ENCODE measurements at regions not wholly inside any gene's neighbourhood (a gene's known extent, or its start where the extent isn't known, plus 50 kb on each side); places are given as distances from the start of the nearest gene placed in this dataset.

GRCh38 chr4:14247767-14248166, 620.2 kb upstream of the BOD1L1 start:
- Mint-ChIP-seq H3K27ac (no peak overlapping the region), H3K9me3 (peaks cover 6 to 7% of the 10 kb centered on the region in 2 donors), H3K27me3 (no peaks in the 10 kb centered on the region), H3K4me1 (peaks cover 2 to 6% of the 10 kb centered on the region in 2 donors), H3K36me3 (peaks cover 0 to under 1% of the 10 kb centered on the region in 2 donors), H3K4me3 (no peak overlapping the region)
- no peak for DNase-seq
- no peak for ATAC-seq (replicated peaks)

- DNase-seq = no peak
- peaks cover 3 to 4% of the 10 kb centered on the region in 2 donors for H3K9me3 Mint-ChIP-seq
Measured at GRCh38 chr4:14249226-14249625, 621.7 kb upstream of the BOD1L1 start.

GRCh38 chr4:14254252-14254651, 626.7 kb upstream of the BOD1L1 start:
- Mint-ChIP-seq H3K27ac (no peak overlapping the region), H3K9me3 (peaks cover 3 to 4% of the 10 kb centered on the region in 2 donors), H3K4me1 (no peaks in the 10 kb centered on the region), H3K36me3 (peaks cover 0 to 2% of the 10 kb centered on the region in 2 donors), H3K4me3 (no peak overlapping the region), H3K27me3 (no peaks in the 10 kb centered on the region)
- ATAC-seq (replicated peaks) (peak; percentile 67 to 78), DNase-seq (peak; percentile 16)

More at GRCh38 chr4:14249226-14249625, 621.7 kb upstream of the BOD1L1 start:
- Mint-ChIP-seq H3K27ac (no peak overlapping the region), H3K4me3 (no peak overlapping the region), H3K27me3 (no peaks in the 10 kb centered on the region), H3K36me3 (peaks cover 0 to 2% of the 10 kb centered on the region in 2 donors), H3K4me1 (peaks cover 0 to under 1% of the 10 kb centered on the region in 2 donors)
- no peak for ATAC-seq (replicated peaks)

GRCh38 chr4:14254926-14255325, 627.4 kb upstream of the BOD1L1 start:
- ATAC-seq (replicated peaks) = no peak
- H3K27me3 Mint-ChIP-seq = no peaks in the 10 kb centered on the region

GRCh38 chr4:14257903-14258302, 630.4 kb upstream of the BOD1L1 start:
- Mint-ChIP-seq H3K4me1 (peaks cover 2 to 9% of the 10 kb centered on the region in 2 donors), H3K9me3 (peaks cover under 1 to 2% of the 10 kb centered on the region in 2 donors), H3K4me3 (no peak overlapping the region), H3K27me3 (no peaks in the 10 kb centered on the region), H3K27ac (no peak overlapping the region), H3K36me3 (peaks cover 0 to under 1% of the 10 kb centered on the region in 2 donors)
- ATAC-seq (replicated peaks) = no peak
- DNase-seq = no peak

More at GRCh38 chr4:14254926-14255325, 627.4 kb upstream of the BOD1L1 start:
- no peak for DNase-seq
- H3K9me3 Mint-ChIP-seq = peaks cover 3 to 4% of the 10 kb centered on the region in 2 donors
- H3K4me1 Mint-ChIP-seq = no peaks in the 10 kb centered on the region
- H3K4me3 Mint-ChIP-seq = no peak overlapping the region
- peaks cover 0 to 2% of the 10 kb centered on the region in 2 donors for H3K36me3 Mint-ChIP-seq
- H3K27ac Mint-ChIP-seq = no peak overlapping the region

GRCh38 chr4:14259936-14260335, 632.4 kb upstream of the BOD1L1 start:
- no peak overlapping the region for H3K27ac Mint-ChIP-seq
- H3K9me3 Mint-ChIP-seq = peaks cover 0 to 1% of the 10 kb centered on the region in 2 donors
- H3K4me1 Mint-ChIP-seq = peaks cover 2 to 9% of the 10 kb centered on the region in 2 donors
- no peak overlapping the region for H3K4me3 Mint-ChIP-seq
- H3K36me3 Mint-ChIP-seq = no peaks in the 10 kb centered on the region
- no peaks in the 10 kb centered on the region for H3K27me3 Mint-ChIP-seq
- DNase-seq (no peak), ATAC-seq (replicated peaks) (no peak)

- Mint-ChIP-seq H3K27ac (no peak overlapping the region), H3K4me1 (peaks cover 2 to 9% of the 10 kb centered on the region in 2 donors), H3K27me3 (no peaks in the 10 kb centered on the region), H3K9me3 (peaks cover 0 to 1% of the 10 kb centered on the region in 2 donors), H3K36me3 (no peaks in the 10 kb centered on the region), H3K4me3 (no peak overlapping the region)
- DNase-seq (no peak), ATAC-seq (replicated peaks) (no peak)
Measured at GRCh38 chr4:14260591-14260990, 633.1 kb upstream of the BOD1L1 start.

GRCh38 chr4:14262221-14262620, 634.7 kb upstream of the BOD1L1 start:
- ATAC-seq (replicated peaks) = no peak
- DNase-seq = no peak
- H3K27me3 Mint-ChIP-seq = no peaks in the 10 kb centered on the region
- no peak overlapping the region for H3K4me3 Mint-ChIP-seq
- no peak overlapping the region for H3K27ac Mint-ChIP-seq
- H3K36me3 Mint-ChIP-seq = no peaks in the 10 kb centered on the region
- peaks cover 0 to 1% of the 10 kb centered on the region in 2 donors for H3K9me3 Mint-ChIP-seq
- H3K4me1 Mint-ChIP-seq = peaks cover 2 to 9% of the 10 kb centered on the region in 2 donors

GRCh38 chr4:14264437-14264836, 636.9 kb upstream of the BOD1L1 start:
- Mint-ChIP-seq H3K27ac (no peak overlapping the region), H3K27me3 (no peaks in the 10 kb centered on the region), H3K9me3 (peaks cover 0 to 1% of the 10 kb centered on the region in 2 donors), H3K4me3 (no peak overlapping the region), H3K4me1 (peaks cover 2 to 9% of the 10 kb centered on the region in 2 donors), H3K36me3 (no peaks in the 10 kb centered on the region)
- ATAC-seq (replicated peaks) (no peak), DNase-seq (no peak)

GRCh38 chr4:14265651-14266050, 638.1 kb upstream of the BOD1L1 start:
- Mint-ChIP-seq H3K9me3 (peaks cover 0 to 1% of the 10 kb centered on the region in 2 donors), H3K27ac (no peak overlapping the region), H3K4me1 (peaks cover 9 to 20% of the 10 kb centered on the region in 2 donors), H3K27me3 (no peaks in the 10 kb centered on the region), H3K4me3 (no peak overlapping the region), H3K36me3 (no peaks in the 10 kb centered on the region)
- no peak for ATAC-seq (replicated peaks)
- DNase-seq = no peak

GRCh38 chr4:14267373-14268060, 640.0 kb upstream of the BOD1L1 start:
- ATAC-seq (replicated peaks) = no peak
- peaks cover 16 to 22% of the 10 kb centered on the region in 2 donors for H3K4me1 Mint-ChIP-seq

GRCh38 chr4:14269824-14270223, 642.3 kb upstream of the BOD1L1 start:
- Mint-ChIP-seq H3K27ac (no peak overlapping the region), H3K4me1 (peaks cover 16 to 22% of the 10 kb centered on the region in 2 donors)
- peak; percentile 46 for DNase-seq

More at GRCh38 chr4:14267373-14268060, 640.0 kb upstream of the BOD1L1 start:
- Mint-ChIP-seq H3K9me3 (peaks cover 0 to 1% of the 10 kb centered on the region in 2 donors), H3K36me3 (no peaks in the 10 kb centered on the region), H3K27me3 (no peaks in the 10 kb centered on the region), H3K27ac (no peak overlapping the region), H3K4me3 (no peak overlapping the region)
- no peak for DNase-seq

GRCh38 chr4:14272206-14272605, 644.7 kb upstream of the BOD1L1 start:
- H3K36me3 Mint-ChIP-seq = no peaks in the 10 kb centered on the region
- ATAC-seq (replicated peaks) (no peak), DNase-seq (no peak)
- H3K27me3 Mint-ChIP-seq = no peaks in the 10 kb centered on the region
- no peak overlapping the region for H3K4me3 Mint-ChIP-seq
- no peak overlapping the region for H3K27ac Mint-ChIP-seq
- peaks cover 16 to 22% of the 10 kb centered on the region in 2 donors for H3K4me1 Mint-ChIP-seq
- H3K9me3 Mint-ChIP-seq = peaks cover 7 to 8% of the 10 kb centered on the region in 2 donors

More at GRCh38 chr4:14269824-14270223, 642.3 kb upstream of the BOD1L1 start:
- no peak overlapping the region for H3K4me3 Mint-ChIP-seq
- no peaks in the 10 kb centered on the region for H3K9me3 Mint-ChIP-seq
- no peaks in the 10 kb centered on the region for H3K36me3 Mint-ChIP-seq
- no peaks in the 10 kb centered on the region for H3K27me3 Mint-ChIP-seq
- ATAC-seq (replicated peaks) = peak; percentile 97 to 98

GRCh38 chr4:14277505-14277904, 650.0 kb upstream of the BOD1L1 start:
- H3K27me3 Mint-ChIP-seq = no peaks in the 10 kb centered on the region
- H3K4me1 Mint-ChIP-seq = peaks cover under 1 to 5% of the 10 kb centered on the region in 2 donors
- no peak for DNase-seq
- no peak for ATAC-seq (replicated peaks)
- H3K27ac Mint-ChIP-seq = no peak overlapping the region
- no peak overlapping the region for H3K4me3 Mint-ChIP-seq
- peaks cover 8% of the 10 kb centered on the region in 2 donors for H3K9me3 Mint-ChIP-seq
- H3K36me3 Mint-ChIP-seq = no peaks in the 10 kb centered on the region

- Mint-ChIP-seq H3K27ac (no peak overlapping the region), H3K27me3 (no peaks in the 10 kb centered on the region), H3K4me1 (peaks cover 0 to 5% of the 10 kb centered on the region in 2 donors), H3K36me3 (no peaks in the 10 kb centered on the region), H3K4me3 (no peak overlapping the region), H3K9me3 (peaks cover 7% of the 10 kb centered on the region in 2 donors)
- no peak for DNase-seq
- no peak for ATAC-seq (replicated peaks)
Measured at GRCh38 chr4:14280567-14280966, 653.0 kb upstream of the BOD1L1 start.

Data from stimulated activated naive B cell treated with anti-CD40 and anti-IgM and Interleukin-4, amounts not matched to agents 10 μg/mL and 1 μg/mL and 100 μg/mL, for 72 hours (primary cell).